Activated CD8-positive, alpha-beta memory T cell treated with anti-CD3 and anti-CD28 coated beads, Interleukin-2, amount 10 ng/mL, durations not matched to agents 7 days and 5 days (primary cell): ENCODE measurements at regions not wholly inside any gene's neighbourhood (a gene's known extent, or its start where the extent isn't known, plus 50 kb on each side); places are given as distances from the start of the nearest gene placed in this dataset.

Source experiments
- ATAC-seq: fragments of 150-1000 bp; cut with Tn5 transposase; one replicate; pipeline ENCODE4 v1.10.0; 2021; ENCODE audit warnings: moderate library complexity
- CTCF ChIA-PET: fragments of 350-600 bp; sonication (Branson Sonifier 250); formaldehyde crosslinking; loops from one replicate; lab custom pipeline; 2021; ENCODE audit warnings: antibody characterized with exemption; lab: Charles Lee
- DNase-seq: peaks from one replicate; pipeline ENCODE4 v3.0.0-alpha.2; 2020
- H3K27ac Mint-ChIP-seq: one replicate; pipeline ENCODE4 v1.8.0; 2021; ENCODE audit warnings: mild to moderate bottlenecking, mixed read lengths
- H3K27me3 Mint-ChIP-seq: one replicate; pipeline ENCODE4 v1.8.0; 2021; ENCODE audit warnings: mixed read lengths
- H3K36me3 Mint-ChIP-seq: one replicate; pipeline ENCODE4 v1.8.0; 2021; ENCODE audit warnings: mild to moderate bottlenecking, mixed read lengths
- H3K4me1 Mint-ChIP-seq: one replicate; pipeline ENCODE4 v1.8.0; 2021; ENCODE audit warnings: mixed read lengths
- H3K4me3 Mint-ChIP-seq: one replicate; pipeline ENCODE4 v1.8.0; 2021; ENCODE audit warnings: mild to moderate bottlenecking, moderate library complexity, mixed read lengths
- H3K9me3 Mint-ChIP-seq: one replicate; pipeline ENCODE4 v1.8.0; 2022; ENCODE audit warnings: low read depth, mixed read lengths

- DNase-seq (no peak), ATAC-seq (no peak)
- H3K36me3 Mint-ChIP-seq = no peaks in the 10 kb centered on the region
- H3K9me3 Mint-ChIP-seq = no peaks in the 10 kb centered on the region
- no peak overlapping the region for H3K4me3 Mint-ChIP-seq
- no peaks in the 10 kb centered on the region for H3K4me1 Mint-ChIP-seq
- CTCF ChIA-PET = interaction anchor here (0.6 kb wide), 1 partner anchor 1908 kb away, joined by 5 read pairs; no protein-coding TSS in a partner anchor
- H3K27ac Mint-ChIP-seq = no peak overlapping the region
- peaks cover 24% of the 10 kb centered on the region for H3K27me3 Mint-ChIP-seq
Measured at GRCh38 chr11:33598426-33599069, 102.1 kb downstream of the C11orf91 start.

DNA sequence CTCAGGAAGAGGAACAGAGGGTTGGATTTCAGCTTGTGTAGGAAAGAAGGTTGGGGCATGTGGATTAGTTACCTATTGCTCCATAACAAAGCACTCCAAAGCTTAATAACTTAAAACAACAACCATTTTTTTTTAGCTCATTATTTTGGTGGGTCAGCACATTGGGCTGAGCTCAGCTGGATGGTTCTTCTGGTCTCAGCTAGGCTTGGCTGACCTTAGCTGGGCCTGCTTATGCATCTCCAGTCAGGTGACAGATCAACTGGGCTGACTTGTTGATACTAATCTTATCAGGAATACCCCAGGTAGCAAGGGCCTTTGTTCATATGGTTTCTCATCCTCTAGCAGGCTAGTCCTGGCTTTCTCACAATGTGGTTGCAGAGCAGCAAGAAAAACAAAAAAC is 106.4 kb downstream of the C11orf91 start:
- no peaks in the 10 kb centered on the region for H3K4me1 Mint-ChIP-seq
- CTCF ChIA-PET = no interaction called here
- H3K27ac Mint-ChIP-seq = no peak overlapping the region

DNA sequence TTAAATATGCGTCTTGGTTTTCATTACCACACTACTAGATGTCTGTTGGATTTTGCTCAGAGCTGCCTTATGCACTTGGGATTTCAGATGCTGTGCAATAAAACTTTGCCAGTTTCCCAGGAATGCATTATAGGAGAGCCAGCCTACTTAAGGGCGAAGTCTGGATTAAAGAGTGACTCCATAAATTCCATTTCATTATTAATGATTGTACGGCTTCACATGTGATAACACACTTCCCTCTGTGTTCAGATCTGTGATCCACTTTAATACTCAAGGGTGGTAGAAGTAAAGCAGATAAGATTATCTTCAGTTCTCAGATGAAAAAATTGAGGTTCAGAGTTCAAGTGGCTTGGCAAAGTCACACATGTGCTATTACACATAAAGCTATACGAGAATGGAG is 110.2 kb downstream of the C11orf91 start:
- DNase-seq (no peak), ATAC-seq (no peak)
- H3K4me1 Mint-ChIP-seq = no peaks in the 10 kb centered on the region
- CTCF ChIA-PET = no interaction called here
- no peak overlapping the region for H3K27ac Mint-ChIP-seq
- no peaks in the 10 kb centered on the region for H3K36me3 Mint-ChIP-seq
- H3K9me3 Mint-ChIP-seq = no peaks in the 10 kb centered on the region
- H3K27me3 Mint-ChIP-seq = peaks cover under 1% of the 10 kb centered on the region
- no peak overlapping the region for H3K4me3 Mint-ChIP-seq

More for the DNA sequence above, 106.4 kb downstream of the C11orf91 start:
- DNase-seq (no peak), ATAC-seq (no peak)
- no peaks in the 10 kb centered on the region for H3K9me3 Mint-ChIP-seq
- no peaks in the 10 kb centered on the region for H3K36me3 Mint-ChIP-seq
- peaks cover 6% of the 10 kb centered on the region for H3K27me3 Mint-ChIP-seq
- no peak overlapping the region for H3K4me3 Mint-ChIP-seq

DNA sequence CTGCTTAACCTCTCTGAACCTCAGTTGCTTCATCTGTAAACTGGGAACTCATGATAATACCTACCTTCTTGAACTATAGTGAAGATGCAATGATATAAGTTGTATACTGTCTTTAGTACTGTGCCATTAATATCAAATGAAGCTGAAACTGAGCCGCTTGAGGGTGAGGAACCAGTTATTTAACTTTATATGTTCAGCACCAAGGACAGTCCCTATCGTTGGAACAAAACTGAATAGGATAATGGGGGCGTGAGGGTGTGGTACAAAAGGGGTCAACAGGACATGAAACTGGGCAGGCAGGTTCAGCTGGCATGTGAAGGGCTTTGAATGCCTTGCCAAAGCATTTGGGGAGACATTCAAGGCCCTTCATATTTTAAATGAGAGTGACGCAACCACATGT is 112.6 kb downstream of the C11orf91 start:
- Mint-ChIP-seq H3K9me3 (no peaks in the 10 kb centered on the region), H3K27me3 (no peaks in the 10 kb centered on the region), H3K27ac (no peak overlapping the region), H3K4me1 (no peaks in the 10 kb centered on the region), H3K4me3 (no peak overlapping the region), H3K36me3 (no peaks in the 10 kb centered on the region)
- no peak for ATAC-seq
- CTCF ChIA-PET = no interaction called here
- DNase-seq = no peak

DNA sequence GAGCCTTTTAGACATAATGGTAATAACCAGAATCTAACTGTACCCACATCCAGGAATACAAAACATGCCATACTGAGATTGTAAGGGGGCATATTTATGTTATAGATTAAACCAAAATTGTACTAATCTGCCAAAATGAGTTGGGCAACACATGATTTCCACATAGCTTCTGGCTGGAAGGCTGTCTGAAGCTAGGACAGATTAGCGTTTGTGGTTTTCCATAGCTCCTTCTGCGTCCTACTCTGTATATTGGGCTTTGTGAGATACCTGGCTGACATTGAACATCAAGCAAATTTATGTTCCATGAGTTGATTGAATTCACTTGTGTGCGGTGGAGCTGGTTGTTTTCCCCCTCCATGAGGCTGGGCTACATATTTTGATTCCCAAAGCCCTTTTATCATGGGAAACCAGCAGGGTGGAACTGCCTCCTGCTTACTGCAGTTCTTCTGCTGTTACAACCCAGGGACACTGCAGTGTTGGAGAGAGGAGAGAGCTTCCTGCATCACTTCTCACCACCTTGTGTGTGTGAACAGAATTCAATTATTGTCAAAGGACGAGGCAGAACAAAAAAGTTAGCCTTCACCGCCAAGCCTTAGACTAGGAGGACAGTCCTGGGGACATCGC is 114.9 kb downstream of the C11orf91 start:
- H3K4me1 Mint-ChIP-seq = no peaks in the 10 kb centered on the region
- ATAC-seq (no peak), DNase-seq (no peak)
- H3K9me3 Mint-ChIP-seq = no peaks in the 10 kb centered on the region
- CTCF ChIA-PET = no interaction called here
- H3K27ac Mint-ChIP-seq = no peak overlapping the region
- peaks cover 8% of the 10 kb centered on the region for H3K27me3 Mint-ChIP-seq
- H3K36me3 Mint-ChIP-seq = no peaks in the 10 kb centered on the region
- H3K4me3 Mint-ChIP-seq = no peak overlapping the region

DNA sequence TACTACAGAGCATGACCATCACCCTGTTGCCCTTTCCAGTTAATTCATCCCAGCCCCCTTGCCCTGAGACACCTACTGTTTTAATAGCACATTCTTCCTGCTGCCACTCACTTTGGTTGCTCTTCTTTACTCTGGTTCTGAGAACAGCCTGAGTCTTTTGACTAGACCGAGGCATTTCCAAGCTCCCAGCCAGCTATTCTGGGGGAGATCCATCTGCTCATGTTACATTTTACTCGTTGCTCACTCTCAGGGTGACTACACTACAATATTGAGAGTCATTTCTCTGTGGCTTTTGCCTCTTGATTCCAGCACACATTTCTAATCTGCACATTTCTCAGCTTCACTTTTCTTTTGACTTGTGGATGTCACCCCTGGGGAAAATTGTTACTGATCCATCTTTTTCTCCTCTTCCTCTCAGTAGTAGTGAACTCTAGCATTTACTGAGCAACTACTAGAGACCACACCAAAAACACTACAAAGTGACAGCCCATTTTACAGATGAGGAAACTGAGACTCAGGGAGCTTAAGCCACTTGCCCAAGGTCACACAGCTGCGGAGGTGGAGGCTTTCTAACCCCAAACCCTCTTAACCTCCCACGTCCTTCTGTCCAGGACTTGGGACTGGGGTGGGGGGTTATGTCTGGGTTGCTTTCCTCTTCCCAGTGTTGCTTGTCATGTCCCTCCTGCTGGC is 117.8 kb downstream of the C11orf91 start:
- no peak for ATAC-seq

DNA sequence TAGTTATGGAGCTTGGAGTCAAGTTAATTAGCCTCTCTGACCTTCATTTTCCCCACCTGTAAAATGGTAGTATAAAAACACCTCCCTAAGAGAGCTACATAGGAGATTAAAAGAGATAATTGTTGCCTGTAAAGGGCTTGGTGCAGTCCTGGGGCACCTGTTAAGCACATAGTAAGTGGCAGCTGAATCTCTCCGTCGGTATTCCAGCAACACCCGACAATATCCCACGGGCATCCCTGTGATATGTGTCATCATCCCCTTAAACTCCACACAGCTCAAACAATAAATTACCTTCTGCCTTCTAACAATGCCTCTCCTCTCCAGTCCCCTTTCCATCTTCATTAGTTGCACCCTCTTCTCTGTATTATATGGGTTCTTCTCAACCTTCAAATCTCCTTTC is 121.5 kb downstream of the C11orf91 start:
- Mint-ChIP-seq H3K4me1 (no peaks in the 10 kb centered on the region), H3K9me3 (no peaks in the 10 kb centered on the region), H3K4me3 (no peak overlapping the region), H3K27ac (no peak overlapping the region), H3K27me3 (peaks cover 16% of the 10 kb centered on the region), H3K36me3 (no peaks in the 10 kb centered on the region)
- CTCF ChIA-PET = no interaction called here
- ATAC-seq = no peak
- DNase-seq = no peak

More for the DNA sequence above, 117.8 kb downstream of the C11orf91 start:
- Mint-ChIP-seq H3K9me3 (no peaks in the 10 kb centered on the region), H3K27me3 (peaks cover 16% of the 10 kb centered on the region), H3K4me3 (no peak overlapping the region), H3K36me3 (no peaks in the 10 kb centered on the region), H3K27ac (no peak overlapping the region), H3K4me1 (no peaks in the 10 kb centered on the region)
- DNase-seq = no peak
- CTCF ChIA-PET = no interaction called here

- DNase-seq = no peak
- CTCF ChIA-PET = no interaction called here
- Mint-ChIP-seq H3K27ac (no peak overlapping the region), H3K27me3 (peaks cover 14% of the 10 kb centered on the region), H3K36me3 (no peaks in the 10 kb centered on the region), H3K4me3 (no peak overlapping the region), H3K4me1 (no peaks in the 10 kb centered on the region), H3K9me3 (peaks cover 4% of the 10 kb centered on the region)
- no peak for ATAC-seq
Measured at GRCh38 chr11:33577204-33577603, 123.4 kb downstream of the C11orf91 start.

DNA sequence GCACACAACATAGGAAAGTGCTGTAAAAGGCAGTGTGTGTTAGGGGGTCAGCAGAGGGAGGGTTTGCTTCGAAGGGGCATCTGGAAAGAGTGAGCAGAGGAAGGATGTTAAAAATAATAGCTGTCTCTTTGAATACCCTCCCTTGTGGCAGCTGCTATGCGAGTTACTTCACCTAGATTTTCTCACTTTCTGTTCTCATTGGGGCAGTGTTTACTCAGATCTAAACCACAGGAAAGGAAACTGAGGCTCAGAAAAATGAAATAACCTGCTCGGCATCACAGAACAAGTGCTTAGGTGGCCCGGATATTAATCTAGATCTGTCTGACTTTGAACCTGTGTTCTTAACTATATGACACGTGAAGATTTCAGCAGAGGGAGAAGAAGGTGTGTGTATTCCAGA is 125.3 kb downstream of the C11orf91 start:
- H3K9me3 Mint-ChIP-seq = peaks cover 4% of the 10 kb centered on the region
- DNase-seq (no peak), ATAC-seq (no peak)
- H3K27me3 Mint-ChIP-seq = peaks cover 13% of the 10 kb centered on the region
- no peaks in the 10 kb centered on the region for H3K4me1 Mint-ChIP-seq
- H3K27ac Mint-ChIP-seq = no peak overlapping the region
- no peak overlapping the region for H3K4me3 Mint-ChIP-seq
- CTCF ChIA-PET = no interaction called here
- no peaks in the 10 kb centered on the region for H3K36me3 Mint-ChIP-seq

GRCh38 chr11:33574331-33574730 is 126.3 kb downstream of the C11orf91 start:
- Mint-ChIP-seq H3K4me3 (no peak overlapping the region), H3K4me1 (no peaks in the 10 kb centered on the region), H3K9me3 (peaks cover 4% of the 10 kb centered on the region), H3K36me3 (no peaks in the 10 kb centered on the region), H3K27me3 (peaks cover 9% of the 10 kb centered on the region), H3K27ac (no peak overlapping the region)
- DNase-seq (no peak), ATAC-seq (no peak)
- CTCF ChIA-PET = no interaction called here

- H3K9me3 Mint-ChIP-seq = peaks cover 4% of the 10 kb centered on the region
Measured at GRCh38 chr11:33569333-33569732, 131.3 kb downstream of the C11orf91 start.

GRCh38 chr11:33567004-33567403 is 133.6 kb downstream of the C11orf91 start:
- no peak overlapping the region for H3K4me3 Mint-ChIP-seq
- no peak overlapping the region for H3K27ac Mint-ChIP-seq
- DNase-seq (no peak), ATAC-seq (no peak)
- no peaks in the 10 kb centered on the region for H3K4me1 Mint-ChIP-seq
- H3K36me3 Mint-ChIP-seq = no peaks in the 10 kb centered on the region
- peaks cover 34% of the 10 kb centered on the region for H3K27me3 Mint-ChIP-seq
- no peaks in the 10 kb centered on the region for H3K9me3 Mint-ChIP-seq
- CTCF ChIA-PET = no interaction called here

More at GRCh38 chr11:33569333-33569732, 131.3 kb downstream of the C11orf91 start:
- no peak for DNase-seq
- Mint-ChIP-seq H3K4me1 (no peaks in the 10 kb centered on the region), H3K27me3 (peaks cover 25% of the 10 kb centered on the region), H3K36me3 (no peaks in the 10 kb centered on the region), H3K4me3 (no peak overlapping the region), H3K27ac (no peak overlapping the region)
- ATAC-seq = no peak
- CTCF ChIA-PET = no interaction called here

DNA sequence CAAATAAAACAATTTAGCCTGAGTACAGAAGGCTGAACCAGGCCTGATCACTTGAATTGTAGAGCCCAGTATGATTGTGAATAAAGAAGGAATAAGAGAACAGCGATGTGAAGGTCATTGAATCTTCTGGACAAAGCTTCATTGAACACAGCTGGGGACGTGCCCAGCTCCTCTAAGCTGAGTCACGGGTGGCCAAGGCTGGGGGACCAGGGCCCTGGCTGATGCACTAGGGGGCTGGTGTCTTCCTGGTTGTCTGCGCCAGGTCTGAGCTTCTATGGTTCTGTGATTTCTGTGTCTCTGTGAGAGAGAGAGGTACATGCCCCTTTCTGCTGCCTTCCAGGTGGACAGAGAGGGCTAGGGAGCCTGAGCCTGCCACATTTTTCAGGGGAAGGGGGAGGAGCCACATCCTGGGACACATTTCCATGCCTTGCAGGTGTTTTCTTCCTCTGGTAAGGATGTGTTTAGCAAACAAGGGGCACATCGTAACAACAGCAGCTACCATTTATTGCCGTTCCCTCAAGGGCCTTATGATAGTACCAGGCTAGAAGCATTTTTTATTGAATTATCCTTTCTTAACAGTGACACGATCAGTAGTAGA is 135.7 kb downstream of the C11orf91 start:
- CTCF ChIA-PET = no interaction called here
- no peak overlapping the region for H3K4me3 Mint-ChIP-seq
- no peaks in the 10 kb centered on the region for H3K36me3 Mint-ChIP-seq
- no peaks in the 10 kb centered on the region for H3K9me3 Mint-ChIP-seq
- DNase-seq (no peak), ATAC-seq (no peak)
- H3K27ac Mint-ChIP-seq = no peak overlapping the region
- H3K27me3 Mint-ChIP-seq = peaks cover 41% of the 10 kb centered on the region
- H3K4me1 Mint-ChIP-seq = no peaks in the 10 kb centered on the region

- CTCF ChIA-PET = no interaction called here
- Mint-ChIP-seq H3K4me1 (no peaks in the 10 kb centered on the region), H3K27me3 (peaks cover 44% of the 10 kb centered on the region), H3K9me3 (no peaks in the 10 kb centered on the region), H3K4me3 (no peak overlapping the region), H3K36me3 (no peaks in the 10 kb centered on the region), H3K27ac (no peak overlapping the region)
- DNase-seq (no peak), ATAC-seq (no peak)
Measured at GRCh38 chr11:33560729-33561128, 139.9 kb downstream of the C11orf91 start.
